ENCODE measurements at regions not wholly inside any gene's neighbourhood (a gene's known extent, or its start where the extent isn't known, plus 50 kb on each side); places are given as distances from the start of the nearest gene placed in this dataset.
"Not testable (repeated sequence)": the region's sequence is repeated elsewhere in the genome, so short reads cannot be mapped to it uniquely, and the experiment has no call there.

GRCh38 chr18:3328532-3328931 is 66.6 kb downstream of the MYL12B start:
- DNase-seq (no peak), ATAC-seq (no peak)
- intact Hi-C loops (cut with DNase I, micrococcal nuclease), result loop anchor here in 1 of 2 donors (10.0 kb wide), 1 partner anchor 56 kb away; no protein-coding TSS in a partner anchor

- intact Hi-C loops (cut with DNase I, micrococcal nuclease), result loop anchor here in 1 of 2 donors (10.0 kb wide), 1 partner anchor 55 kb away; no protein-coding TSS in a partner anchor
- no peak for ATAC-seq
- no peak for DNase-seq
Measured at GRCh38 chr18:3329471-3329870, 67.5 kb downstream of the MYL12B start.

- intact Hi-C loops (cut with DNase I, micrococcal nuclease), result loop anchor here in 1 of 2 donors (10.0 kb wide), 1 partner anchor 55 kb away; no protein-coding TSS in a partner anchor
- DNase-seq (no peak), ATAC-seq (no peak)
Measured at GRCh38 chr18:3329872-3330271, 67.9 kb downstream of the MYL12B start.

GRCh38 chr18:3330622-3331021 is 68.7 kb downstream of the MYL12B start:
- intact Hi-C loops (cut with DNase I, micrococcal nuclease), result no loop called here
- ATAC-seq (peak; percentile 81), DNase-seq (no peak)

GRCh38 chr18:3332376-3332775 is 70.4 kb downstream of the MYL12B start:
- intact Hi-C loops (cut with DNase I, micrococcal nuclease), result no loop called here
- ATAC-seq (no peak), DNase-seq (no peak)

- DNase-seq, result no peak
- intact Hi-C loops (cut with DNase I, micrococcal nuclease), result no loop called here
- ATAC-seq, result no peak
Measured at GRCh38 chr18:3333056-3333720, 71.3 kb downstream of the MYL12B start.

- no peak for ATAC-seq
- no peak for DNase-seq
- intact Hi-C loops (cut with DNase I, micrococcal nuclease), result no loop called here
Measured at GRCh38 chr18:3333721-3334386, 71.9 kb downstream of the MYL12B start.

GRCh38 chr18:3340015-3340681 is 78.2 kb downstream of the MYL12B start:
- ATAC-seq (peak; percentile 58), DNase-seq (no peak)
- intact Hi-C loops (cut with DNase I, micrococcal nuclease), result no loop called here

GRCh38 chr18:3340682-3341097 is 78.8 kb downstream of the MYL12B start:
- intact Hi-C loops (cut with DNase I, micrococcal nuclease), result no loop called here
- ATAC-seq (peak; percentile 90), DNase-seq (no peak)

- intact Hi-C loops (cut with DNase I, micrococcal nuclease), result no loop called here
- no peak for ATAC-seq
Measured at GRCh38 chr18:3342628-3343027, 80.7 kb downstream of the MYL12B start.

GRCh38 chr18:3345452-3345851 is 83.5 kb downstream of the MYL12B start:
- intact Hi-C loops (cut with DNase I, micrococcal nuclease), result no loop called here
- ATAC-seq (no peak), DNase-seq (no peak)

More at GRCh38 chr18:3342628-3343027, 80.7 kb downstream of the MYL12B start:
- no peak for DNase-seq

GRCh38 chr18:3345885-3346284 is 84.0 kb downstream of the MYL12B start:
- intact Hi-C loops (cut with DNase I, micrococcal nuclease), result no loop called here
- ATAC-seq, result no peak
- no peak for DNase-seq

- no peak for ATAC-seq
- DNase-seq, result no peak
- intact Hi-C loops (cut with DNase I, micrococcal nuclease), result no loop called here
Measured at GRCh38 chr18:3346487-3346886, 84.6 kb downstream of the MYL12B start.

- intact Hi-C loops (cut with DNase I, micrococcal nuclease), result no loop called here
- ATAC-seq (no peak), DNase-seq (no peak)
Measured at GRCh38 chr18:3347286-3347803, 85.4 kb downstream of the MYL12B start.

- ATAC-seq (no peak), DNase-seq (no peak)
- intact Hi-C loops (cut with DNase I, micrococcal nuclease), result no loop called here
Measured at GRCh38 chr18:3348176-3348575, 86.2 kb downstream of the MYL12B start.

- ATAC-seq; DNase-seq; intact Hi-C loops (cut with DNase I, micrococcal nuclease): not testable (repeated sequence)
Measured at GRCh38 chr18:3349046-3349841, 87.3 kb downstream of the MYL12B start.

GRCh38 chr18:3350021-3350420 is 88.1 kb downstream of the MYL12B start:
- intact Hi-C loops (cut with DNase I, micrococcal nuclease), result no loop called here
- no peak for ATAC-seq
- no peak for DNase-seq

GRCh38 chr18:3350566-3351527 is 88.9 kb downstream of the MYL12B start:
- intact Hi-C loops (cut with DNase I, micrococcal nuclease), result no loop called here
- ATAC-seq, result no peak

More at GRCh38 chr18:3350566-3351527, 88.9 kb downstream of the MYL12B start:
- no peak for DNase-seq

Data from left colon (tissue), 2 donors.